ENCODE measurements at regions not wholly inside any gene's neighbourhood (a gene's known extent, or its start where the extent isn't known, plus 50 kb on each side); places are given as distances from the start of the nearest gene placed in this dataset.
A peak's percentile ranks its signal among the peaks of the same experiment; 100 is the strongest.
"Not testable (repeated sequence)": the region's sequence is repeated elsewhere in the genome, so short reads cannot be mapped to it uniquely, and the experiment has no call there.

GRCh38 chr2:82256983-82257632, 1952.6 kb upstream of the LRRTM1 start:
- DNase-seq: no peak

- no peak for DNase-seq
Observed at GRCh38 chr2:82256288-82256687, 1951.7 kb upstream of the LRRTM1 start.

GRCh38 chr2:82254728-82255127, 1950.2 kb upstream of the LRRTM1 start:
- DNase-seq: no peak

GRCh38 chr2:82246220-82246775, 1941.7 kb upstream of the LRRTM1 start:
- DNase-seq: no peak

GRCh38 chr2:82239176-82239575, 1934.6 kb upstream of the LRRTM1 start:
- no peak for DNase-seq

- no peak for DNase-seq
Observed at GRCh38 chr2:82237994-82238662, 1933.6 kb upstream of the LRRTM1 start.

GRCh38 chr2:82234283-82234874, 1929.8 kb upstream of the LRRTM1 start:
- no peak for DNase-seq

- DNase-seq: no peak
Observed at GRCh38 chr2:82233806-82234205, 1929.3 kb upstream of the LRRTM1 start.

- no peak for DNase-seq
Observed at GRCh38 chr2:82230406-82230805, 1925.9 kb upstream of the LRRTM1 start.

GRCh38 chr2:82226441-82226840, 1921.9 kb upstream of the LRRTM1 start:
- DNase-seq: no peak

GRCh38 chr2:82224301-82224940, 1919.9 kb upstream of the LRRTM1 start:
- DNase-seq: no peak

- peak in 6 of 56 donors; percentile 0 to 12 (median 4) for DNase-seq
Observed at GRCh38 chr2:82215212-82215611, 1910.7 kb upstream of the LRRTM1 start.

GRCh38 chr2:82199493-82199852, 1894.9 kb upstream of the LRRTM1 start:
- no peak for DNase-seq

GRCh38 chr2:82198809-82199492, 1894.4 kb upstream of the LRRTM1 start:
- DNase-seq: no peak

- DNase-seq: no peak
Observed at GRCh38 chr2:82182270-82182669, 1877.7 kb upstream of the LRRTM1 start.

GRCh38 chr2:82175210-82175609, 1870.7 kb upstream of the LRRTM1 start:
- not testable (repeated sequence) for DNase-seq

- no peak for DNase-seq
Observed at GRCh38 chr2:82172483-82172882, 1867.9 kb upstream of the LRRTM1 start.

GRCh38 chr2:82169379-82169778, 1864.8 kb upstream of the LRRTM1 start:
- DNase-seq: no peak

- DNase-seq: no peak
Observed at GRCh38 chr2:82165377-82165776, 1860.8 kb upstream of the LRRTM1 start.

- no peak for DNase-seq
Observed at GRCh38 chr2:82158150-82158549, 1853.6 kb upstream of the LRRTM1 start.

GRCh38 chr2:82155469-82155868, 1850.9 kb upstream of the LRRTM1 start:
- no peak for DNase-seq

- DNase-seq: no peak
Observed at GRCh38 chr2:82143343-82143742, 1838.8 kb upstream of the LRRTM1 start.

Data from amygdala (tissue), 56 donors.